Esophagus squamous epithelium (tissue), 4 donors: ENCODE measurements at regions not wholly inside any gene's neighbourhood (a gene's known extent, or its start where the extent isn't known, plus 50 kb on each side); places are given as distances from the start of the nearest gene placed in this dataset.

Experiments
- CTCF ChIP-seq, 6 experiments: fragments of 450-650 bp in 4 of 6; fragments of 200-600 bp in 2 of 6; sonication (generic) in 2 of 6; IDR thresholded peaks; one replicate each; pipeline ENCODE4 v1.5.1; 2016 to 2019; ENCODE audit warnings: antibody characterized with exemption in 6 of 6, mild to moderate bottlenecking in 4 of 6, moderate library complexity in 4 of 6
- POLR2A ChIP-seq, 4 donors: fragments of 450-650 bp; IDR thresholded peaks; one replicate each; pipeline ENCODE4 v1.6.1; 2017; ENCODE audit warnings: antibody characterized with exemption in 4 of 4, mild to moderate bottlenecking in 4 of 4, moderate library complexity in 3 of 4

GRCh38 chr12:31219521-31219920 is 106.4 kb downstream of the SINHCAF start:
- no peak for TF ChIP-seq CTCF (IDR thresholded peaks at IDR 0.05)
- TF ChIP-seq POLR2A (IDR thresholded peaks at IDR 0.05): no peak
